ENCODE measurements at regions not wholly inside any gene's neighbourhood (a gene's known extent, or its start where the extent isn't known, plus 50 kb on each side); places are given as distances from the start of the nearest gene placed in this dataset.

DNA sequence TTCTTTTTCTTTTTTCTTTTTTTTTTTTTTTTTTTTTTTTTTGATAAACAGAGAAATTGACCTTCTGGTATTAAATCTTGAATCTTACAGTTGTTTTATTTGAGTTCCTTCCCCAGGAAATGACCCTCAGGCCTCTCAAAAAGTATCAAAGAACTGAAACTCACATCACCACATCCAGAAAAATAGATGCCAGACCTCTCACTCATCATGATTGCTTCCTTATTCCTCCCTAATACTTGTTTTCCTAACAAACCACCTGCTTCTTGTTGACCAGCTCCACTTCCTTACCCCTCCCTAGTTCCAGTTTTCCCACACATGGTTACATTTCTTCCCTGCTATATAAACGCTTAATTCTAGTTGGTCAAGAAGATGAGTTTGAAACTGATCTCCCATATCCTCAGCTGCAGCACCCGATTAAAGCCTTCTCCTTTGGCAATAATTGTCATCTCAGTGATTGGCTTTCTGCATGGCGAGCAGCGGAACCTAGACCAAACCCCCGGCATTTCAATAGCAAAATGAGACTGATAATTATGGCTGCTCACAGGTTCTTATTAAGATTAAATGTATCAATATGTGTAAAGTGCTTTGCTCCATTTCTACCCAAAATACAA lies 681.1 kb upstream of the AUTS2 start:
- Histone ChIP-seq H3K4me3 (ENCODE audit: extremely low read depth in 1 of 4, insufficient read depth in 2 of 4, low read depth in 3 of 4, low read length in 4 of 4) (no peak overlapping the region), H3K79me2 (ENCODE audit: control insufficient read depth in 1 of 2, insufficient read depth in 2 of 2, low read length in 2 of 2) (no peaks in the 10 kb centered on the region), H3K36me3 (ENCODE audit: control insufficient read depth in 2 of 4, insufficient read depth in 4 of 4, low read length in 3 of 4) (no peaks in the 10 kb centered on the region), H4K8ac (ENCODE audit: extremely low read depth, insufficient read depth, low read length) (no peak overlapping the region), H3K23ac (ENCODE audit: insufficient read length) (no peak overlapping the region), H3K23me2 (ENCODE audit: low read depth, low read length) (no peaks in the 10 kb centered on the region), H2BK12ac (ENCODE audit: low read depth, low read length) (no peak overlapping the region), H2BK5ac (ENCODE audit: low read depth, low read length) (no peak overlapping the region), H3K14ac (ENCODE audit: insufficient read length) (no peak overlapping the region), H3K4ac (replicated peaks; ENCODE audit: insufficient read length, low read depth, low read length) (no peak overlapping the region), H2BK15ac (ENCODE audit: low read length) (no peak overlapping the region), H3K56ac (replicated peaks; ENCODE audit: insufficient read length, low read depth, low read length) (no peak overlapping the region), H2AK5ac (ENCODE audit: low read depth, low read length) (no peak overlapping the region), H4K91ac (replicated peaks; ENCODE audit: insufficient read length, low read length) (no peak overlapping the region), H3K4me2 (ENCODE audit: insufficient read depth in 1 of 2, low read depth in 2 of 2, low read length in 2 of 2) (no peak overlapping the region), H3K27me3 (replicated peaks in 1 of 4; ENCODE audit: control insufficient read depth in 3 of 4, extremely low read depth in 1 of 4, insufficient read depth in 3 of 4, low read length in 3 of 4) (no peaks in the 10 kb centered on the region), H4K5ac (ENCODE audit: insufficient read length, low read depth, low read length) (no peak overlapping the region), H2AFZ (ENCODE audit: low read length) (no peak overlapping the region), H3K4me1 (replicated peaks in 1 of 4; ENCODE audit: control insufficient read depth in 3 of 4, insufficient read depth in 4 of 4, low read length in 3 of 4) (no peaks in the 10 kb centered on the region), H3K18ac (ENCODE audit: extremely low read depth, low read length) (no peak overlapping the region), H3K9ac (replicated peaks in 1 of 4; ENCODE audit: extremely low read depth in 1 of 4, low read depth in 3 of 4, low read length in 3 of 4) (no peak overlapping the region), H2BK20ac (ENCODE audit: low read length) (no peak overlapping the region), H2BK120ac (replicated peaks; ENCODE audit: low read depth, low read length) (no peak overlapping the region), H4K20me1 (replicated peaks in 1 of 2; ENCODE audit: control insufficient read depth in 1 of 2, insufficient read depth in 2 of 2, low read length in 2 of 2) (no peaks in the 10 kb centered on the region), H3K79me1 (ENCODE audit: low read depth, low read length) (no peaks in the 10 kb centered on the region), H3K27ac (ENCODE audit: low read depth, low read length) (no peak overlapping the region), H3K9me3 (ENCODE audit: insufficient read depth in 2 of 2, low read depth in 1 of 2, low read length in 1 of 2) (peaks cover 24 to 25% of the 10 kb centered on the region in 2 experiments)
- TF ChIP-seq SP1 (IDR thresholded peaks at IDR 0.05; ENCODE audit: low read depth, low read length): no peak
- no peak for TF ChIP-seq RXRA (IDR thresholded peaks at IDR 0.05; ENCODE audit: insufficient read depth, low read depth, low read length)
- TF ChIP-seq TCF12 (IDR thresholded peaks at IDR 0.05; ENCODE audit: low read depth, low read length): no peak
- TF ChIP-seq EP300 (IDR thresholded peaks at IDR 0.05; ENCODE audit: borderline replicate concordance in 1 of 2, low read depth in 2 of 2, low read length in 2 of 2): no peak
- no peak for TF ChIP-seq CHD2 (IDR thresholded peaks at IDR 0.05; ENCODE audit: low read length)
- no peak for TF ChIP-seq CBX5 (IDR thresholded peaks at IDR 0.05; ENCODE audit: low read depth, low read length)
- no peak for TF ChIP-seq BRCA1 (IDR thresholded peaks at IDR 0.05; ENCODE audit: low read depth, low read length)
- no peak for DNase-seq (ENCODE audit: low read depth in 1 of 2, low spot score in 2 of 2)
- 93% methylated on average over 5 of the region's 5 CpGs; no CpG with 5 or more reads in 1 of the 2 experiments for WGBS, 2 experiments (ENCODE audit: extremely low coverage in 1 of 2, insufficient coverage in 1 of 2, insufficient read length in 1 of 2, insufficient replicate concordance in 2 of 2, low coverage in 1 of 2, low lambda C conversion rate in 2 of 2, missing lambda C conversion rate in 1 of 2)
- no peak for FAIRE-seq
- CTCF ChIA-PET (ENCODE audit: partially characterized antibody): no interaction called here
- POLR2A ChIA-PET (ENCODE audit: partially characterized antibody): no interaction called here

All from H1 (cell line).